Calu3 (cell line): ENCODE measurements at regions not wholly inside any gene's neighbourhood (a gene's known extent, or its start where the extent isn't known, plus 50 kb on each side); places are given as distances from the start of the nearest gene placed in this dataset.

Experiments
- BruUV-seq: library from RNA; stranded (reverse); fragments of 400-500 nt; replicated peaks from 2 replicates; lab custom pipeline; 2021; lab: Mats Ljungman, UMichigan
- CTCF ChIA-PET: fragments of 300-600 bp; sonication (Branson Sonifier 250); formaldehyde crosslinking; loops from one replicate; lab custom pipeline; 2022; ENCODE audit warnings: antibody characterized with exemption; lab: Charles Lee
- DNase-seq: peaks from one replicate; pipeline ENCODE4 v3.0.0; 2022
- H3K27ac Mint-ChIP-seq: one replicate; pipeline ENCODE4 v1.8.0; 2022; ENCODE audit warnings: mixed read lengths; ENCODE audit not compliant: unreplicated experiment
- H3K27me3 Mint-ChIP-seq: one replicate; pipeline ENCODE4 v1.8.0; 2022; ENCODE audit warnings: mixed read lengths; ENCODE audit not compliant: unreplicated experiment
- H3K36me3 Mint-ChIP-seq: one replicate; pipeline ENCODE4 v1.8.0; 2022; ENCODE audit warnings: mild to moderate bottlenecking, moderate library complexity, mixed read lengths; ENCODE audit not compliant: insufficient read depth, unreplicated experiment
- H3K4me1 Mint-ChIP-seq: one replicate; pipeline ENCODE4 v1.8.0; 2022; ENCODE audit warnings: mild to moderate bottlenecking, low read depth, mixed read lengths; ENCODE audit not compliant: unreplicated experiment
- H3K4me3 Mint-ChIP-seq: one replicate; pipeline ENCODE4 v1.8.0; 2022; ENCODE audit warnings: mild to moderate bottlenecking, low read depth, moderate library complexity, mixed read lengths; ENCODE audit not compliant: unreplicated experiment
- H3K9me3 Mint-ChIP-seq: one replicate; pipeline ENCODE4 v1.8.0; 2022; ENCODE audit warnings: low read depth, mixed read lengths; ENCODE audit not compliant: unreplicated experiment
- intact Hi-C: fragments of 100-400 bp; cut with micrococcal nuclease; formaldehyde crosslinking; loops from one replicate; pipeline ENCODE4 v1.10.0; 2022; ENCODE audit not compliant: unreplicated experiment
- TF ChIP-seq, protein P1 (sequence below): fragments of 200-600 bp; IDR thresholded peaks from one replicate; pipeline ENCODE4 v1.8.0; 2022; ENCODE audit warnings: antibody characterized with exemption; ENCODE audit not compliant: unreplicated experiment

DNA sequence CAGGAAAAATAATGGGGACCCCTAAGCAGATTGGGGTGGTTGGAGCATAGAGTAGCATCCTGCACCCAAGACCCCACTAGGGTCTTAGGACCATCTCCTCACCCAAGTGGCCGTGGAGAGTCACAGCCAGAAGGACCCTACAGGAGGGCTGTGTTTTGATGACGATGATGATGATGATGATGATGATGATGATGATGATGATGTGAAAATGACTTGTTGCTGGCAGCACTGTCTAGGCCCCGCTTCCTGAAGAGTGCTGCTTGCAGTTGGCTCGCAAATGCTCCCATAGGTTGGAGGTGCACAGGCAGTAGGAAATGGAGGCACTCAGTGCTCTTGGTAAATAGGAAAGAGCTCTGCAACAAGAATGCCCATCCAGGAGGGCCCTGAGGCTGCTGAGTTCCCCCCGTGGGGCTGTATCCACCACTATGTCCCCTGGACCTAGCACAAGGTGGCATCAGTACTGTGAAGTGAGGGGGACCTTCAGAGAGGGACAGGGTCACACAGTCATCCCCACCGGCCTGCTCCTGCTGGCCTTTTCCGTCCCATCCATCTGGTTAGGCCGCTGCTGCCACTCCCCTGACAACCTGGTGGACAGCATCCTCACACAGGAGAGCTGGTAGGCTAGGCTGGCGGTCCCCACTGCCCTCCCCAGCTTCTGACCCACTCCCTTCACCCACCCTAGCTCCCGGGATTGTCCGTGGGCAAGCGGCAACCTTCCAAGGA is 139.6 kb downstream of the FOXD2 start:
- CTCF ChIA-PET, result interaction anchor here (1.2 kb wide), 1 partner anchor 49 kb away, joined by 4 read pairs; no protein-coding TSS in a partner anchor
- H3K27me3 Mint-ChIP-seq, result no peaks in the 10 kb centered on the region
- TF ChIP-seq, protein P1, sequence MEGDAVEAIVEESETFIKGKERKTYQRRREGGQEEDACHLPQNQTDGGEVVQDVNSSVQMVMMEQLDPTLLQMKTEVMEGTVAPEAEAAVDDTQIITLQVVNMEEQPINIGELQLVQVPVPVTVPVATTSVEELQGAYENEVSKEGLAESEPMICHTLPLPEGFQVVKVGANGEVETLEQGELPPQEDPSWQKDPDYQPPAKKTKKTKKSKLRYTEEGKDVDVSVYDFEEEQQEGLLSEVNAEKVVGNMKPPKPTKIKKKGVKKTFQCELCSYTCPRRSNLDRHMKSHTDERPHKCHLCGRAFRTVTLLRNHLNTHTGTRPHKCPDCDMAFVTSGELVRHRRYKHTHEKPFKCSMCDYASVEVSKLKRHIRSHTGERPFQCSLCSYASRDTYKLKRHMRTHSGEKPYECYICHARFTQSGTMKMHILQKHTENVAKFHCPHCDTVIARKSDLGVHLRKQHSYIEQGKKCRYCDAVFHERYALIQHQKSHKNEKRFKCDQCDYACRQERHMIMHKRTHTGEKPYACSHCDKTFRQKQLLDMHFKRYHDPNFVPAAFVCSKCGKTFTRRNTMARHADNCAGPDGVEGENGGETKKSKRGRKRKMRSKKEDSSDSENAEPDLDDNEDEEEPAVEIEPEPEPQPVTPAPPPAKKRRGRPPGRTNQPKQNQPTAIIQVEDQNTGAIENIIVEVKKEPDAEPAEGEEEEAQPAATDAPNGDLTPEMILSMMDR, result no peak
- intact Hi-C loops, result no loop called here
- H3K4me3 Mint-ChIP-seq, result no peak overlapping the region
- DNase-seq, result no peak
- H3K36me3 Mint-ChIP-seq, result peaks cover 11% of the 10 kb centered on the region
- H3K27ac Mint-ChIP-seq, result no peak overlapping the region
- H3K4me1 Mint-ChIP-seq, result peaks cover 33% of the 10 kb centered on the region
- H3K9me3 Mint-ChIP-seq, result no peaks in the 10 kb centered on the region
- BruUV-seq, result no TSS peak

DNA sequence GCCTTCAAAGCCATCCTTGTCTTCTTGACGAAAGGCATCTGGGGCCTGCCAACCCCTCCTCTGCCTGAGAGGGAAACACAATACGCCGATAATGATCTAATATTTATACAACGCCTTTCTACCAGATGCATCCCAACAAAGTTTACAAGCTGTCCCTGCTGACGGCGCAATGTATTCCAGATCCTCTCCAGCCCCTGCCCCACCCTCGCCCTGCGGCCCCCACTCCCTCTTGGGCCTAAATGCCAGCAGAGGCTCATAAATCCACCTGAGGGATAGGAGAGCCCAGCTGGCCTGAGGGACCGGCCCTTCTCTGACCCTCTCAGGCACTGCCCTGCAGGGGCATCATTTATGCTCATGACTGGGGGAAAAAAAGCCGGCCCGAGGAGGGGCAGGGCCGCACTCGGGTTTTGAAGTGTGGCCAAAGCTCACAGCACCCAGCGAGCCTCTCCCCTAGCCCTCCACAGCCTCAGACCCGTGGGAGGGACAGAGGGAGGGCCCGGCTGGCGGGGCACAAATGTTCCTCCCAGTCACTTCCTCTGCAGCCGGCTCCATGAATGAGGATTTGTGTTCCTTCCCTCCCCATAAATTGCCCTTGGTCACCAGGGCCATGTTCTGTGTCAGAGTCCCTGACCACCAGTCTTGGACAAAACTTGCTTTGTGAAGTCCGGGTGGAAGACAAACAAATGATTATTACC is 140.3 kb downstream of the FOXD2 start:
- Mint-ChIP-seq H3K9me3 (no peaks in the 10 kb centered on the region), H3K27me3 (no peaks in the 10 kb centered on the region), H3K4me1 (peaks cover 40% of the 10 kb centered on the region), H3K27ac (peak overlapping the region; percentile 64), H3K4me3 (peak overlapping the region; percentile 16), H3K36me3 (peaks cover 11% of the 10 kb centered on the region)
- TF ChIP-seq, protein P1, result no peak
- intact Hi-C loops, result no loop called here
- BruUV-seq, result no TSS peak
- CTCF ChIA-PET, result interaction anchor here (1.0 to 1.8 kb wide), 3 partner anchors 9 to 61 kb away, joined by 3 to 10 read pairs (median 3); no protein-coding TSS in a partner anchor
- peak; percentile 66 for DNase-seq

DNA sequence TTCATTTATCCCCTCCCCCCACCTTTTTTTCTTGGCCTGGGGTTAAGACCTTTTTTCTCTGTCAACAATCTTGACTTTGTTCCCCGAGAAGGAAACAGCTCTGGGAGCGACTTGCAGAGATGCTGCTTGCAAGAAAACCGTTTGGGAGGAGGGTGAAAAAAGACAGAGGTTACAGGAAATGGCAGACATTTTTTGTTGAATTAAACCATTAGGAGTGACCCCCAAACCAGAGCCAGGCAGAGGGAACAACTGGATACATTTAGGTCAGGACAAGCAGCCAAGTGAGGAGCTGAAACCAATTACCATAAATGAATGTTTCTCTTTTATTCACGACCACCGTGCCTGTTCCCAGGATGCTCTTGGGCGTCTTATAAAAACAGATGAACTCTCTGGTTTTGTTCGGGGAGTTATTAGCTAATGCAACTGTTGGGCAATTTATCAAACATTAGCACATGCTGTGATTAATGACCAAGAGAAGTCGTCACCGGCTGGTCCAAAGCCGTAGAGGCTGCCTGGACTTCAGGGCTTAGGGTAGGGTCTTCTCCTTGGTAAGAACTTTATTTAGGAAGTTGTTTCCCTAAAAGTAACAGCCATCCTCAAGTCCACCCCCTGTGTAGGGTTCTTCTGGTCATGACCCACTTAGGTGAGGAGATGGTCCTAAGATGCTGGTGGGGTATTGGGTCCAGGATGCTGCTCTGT is 141.0 kb downstream of the FOXD2 start:
- BruUV-seq, result no TSS peak
- Mint-ChIP-seq H3K9me3 (no peaks in the 10 kb centered on the region), H3K4me3 (peak overlapping the region; percentile 16), H3K27ac (peak overlapping the region; percentile 64), H3K27me3 (no peaks in the 10 kb centered on the region), H3K4me1 (peaks cover 46% of the 10 kb centered on the region), H3K36me3 (peaks cover 11% of the 10 kb centered on the region)
- no peak for DNase-seq
- TF ChIP-seq, protein P1, result no peak
- intact Hi-C loops, result no loop called here
- CTCF ChIA-PET, result interaction anchor here (0.8 to 1.8 kb wide), 6 partner anchors 9 to 97 kb away, joined by 3 to 10 read pairs (median 3); no protein-coding TSS in a partner anchor

DNA sequence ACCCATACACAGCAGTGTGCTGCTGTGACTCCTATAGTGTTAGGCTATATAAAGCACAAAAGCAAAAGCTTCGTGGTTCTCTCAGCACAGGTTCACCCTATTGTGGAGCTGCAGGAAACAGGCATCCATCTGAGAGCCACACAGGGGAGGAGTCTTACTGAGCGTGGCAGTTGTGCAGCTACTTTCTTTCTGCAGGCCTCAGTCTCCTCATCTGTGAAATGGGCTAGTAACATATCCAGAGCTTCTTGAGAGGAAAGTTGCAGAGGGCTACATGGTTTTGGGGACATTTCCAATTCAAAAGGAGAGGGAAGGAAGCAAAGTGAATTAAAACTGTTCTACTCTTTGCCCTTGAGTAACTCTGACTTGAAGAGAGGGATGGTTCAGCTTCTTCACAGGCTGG is 142.0 kb downstream of the FOXD2 start:
- Mint-ChIP-seq H3K27ac (peak overlapping the region; percentile 64), H3K4me3 (no peak overlapping the region), H3K27me3 (no peaks in the 10 kb centered on the region), H3K9me3 (no peaks in the 10 kb centered on the region), H3K4me1 (peaks cover 46% of the 10 kb centered on the region), H3K36me3 (peaks cover 11% of the 10 kb centered on the region)
- no peak for DNase-seq
- CTCF ChIA-PET, result interaction anchor here (0.7 to 1.8 kb wide), 5 partner anchors 10 to 131 kb away, joined by 3 to 10 read pairs (median 3); no protein-coding TSS in a partner anchor
- TF ChIP-seq, protein P1, result no peak
- intact Hi-C loops, result no loop called here
- BruUV-seq, result no TSS peak
